ENCODE measurements at regions not wholly inside any gene's neighbourhood (a gene's known extent, or its start where the extent isn't known, plus 50 kb on each side); places are given as distances from the start of the nearest gene placed in this dataset.
"Not testable (repeated sequence)": the region's sequence is repeated elsewhere in the genome, so short reads cannot be mapped to it uniquely, and the experiment has no call there.

- not testable (repeated sequence) for H3K4me1 ChIP-seq, H3K27me3 ChIP-seq, H3K27ac ChIP-seq, H3K36me3 ChIP-seq, H3K4me3 ChIP-seq, DNase-seq, H3K9me3 ChIP-seq
Observed at GRCh38 chr5:176042020-176042658, 74.0 kb upstream of the THOC3 start.

DNA sequence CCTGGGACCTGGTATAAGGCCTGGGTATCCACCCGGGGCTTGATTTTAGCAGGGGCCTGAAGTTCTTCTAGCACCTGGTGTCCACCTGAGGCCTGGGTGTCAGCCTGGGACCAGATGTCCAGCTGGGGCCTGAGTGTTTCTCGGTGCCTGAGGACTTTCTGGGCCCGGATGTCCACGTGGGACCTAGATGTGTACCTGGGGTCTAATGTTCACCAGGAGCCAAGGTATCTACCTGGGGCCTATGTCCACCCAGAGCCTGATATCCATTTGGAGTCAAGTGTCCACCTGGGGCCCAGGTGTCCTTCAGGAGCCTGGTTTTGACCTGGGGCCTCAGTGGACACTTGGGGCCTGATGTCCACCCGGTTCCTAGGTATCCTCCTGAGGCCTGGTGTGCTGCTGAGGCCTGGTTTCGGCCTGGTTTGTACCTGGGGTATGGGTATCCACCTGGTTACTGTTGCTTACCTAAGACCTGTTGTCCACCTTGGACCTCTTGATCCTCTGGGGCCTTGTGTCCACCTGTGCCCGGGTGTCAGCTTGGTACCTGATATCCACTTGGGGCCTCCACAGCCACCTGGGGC lies 75.2 kb upstream of the THOC3 start:
- H3K4me3 ChIP-seq, H3K36me3 ChIP-seq, H3K9me3 ChIP-seq, H3K27me3 ChIP-seq, H3K27ac ChIP-seq, DNase-seq, H3K4me1 ChIP-seq: not testable (repeated sequence)

DNA sequence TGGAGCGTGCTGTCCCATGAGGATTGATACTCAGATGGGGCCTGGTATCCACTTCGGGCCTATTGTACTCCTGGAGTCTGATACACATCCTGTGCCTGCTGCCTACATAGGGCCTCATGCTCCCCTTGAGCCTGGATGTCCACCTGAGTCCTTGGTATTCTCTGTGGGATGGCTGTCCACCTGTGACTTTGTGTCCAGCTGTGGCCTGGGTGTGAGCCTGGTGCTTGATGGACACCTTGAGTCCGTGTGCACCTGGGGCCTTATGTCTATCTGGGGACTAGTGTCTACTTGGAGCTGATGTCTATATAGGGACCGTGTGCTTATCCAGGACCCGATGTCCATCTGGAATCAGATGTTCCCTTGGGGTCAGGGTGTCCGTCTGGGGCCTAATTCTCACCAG lies 75.9 kb upstream of the THOC3 start:
- not testable (repeated sequence) for H3K4me1 ChIP-seq, H3K9me3 ChIP-seq, H3K27ac ChIP-seq, H3K27me3 ChIP-seq, DNase-seq, H3K36me3 ChIP-seq, H3K4me3 ChIP-seq

DNA sequence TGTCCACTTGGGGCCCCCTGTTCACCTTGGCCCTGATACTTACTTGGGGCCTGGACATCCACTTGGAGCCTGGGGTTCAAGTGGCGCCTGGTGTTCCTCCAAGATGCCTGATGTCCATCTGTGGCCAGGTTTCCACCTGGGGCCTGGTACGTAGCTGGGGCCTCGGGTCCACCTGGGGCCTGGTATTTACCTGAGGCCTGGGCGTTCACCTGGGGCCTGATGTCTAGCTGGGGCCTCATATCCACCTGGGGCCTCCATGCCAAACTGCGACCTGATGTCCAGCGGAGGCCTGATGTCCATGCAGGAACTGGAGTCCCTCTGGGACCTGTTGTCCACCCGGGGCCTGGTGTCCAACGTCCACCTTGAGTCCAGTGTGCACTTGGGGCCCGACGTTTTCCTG lies 76.3 kb upstream of the THOC3 start:
- not testable (repeated sequence) for H3K9me3 ChIP-seq, H3K4me3 ChIP-seq, H3K4me1 ChIP-seq, H3K36me3 ChIP-seq, DNase-seq, H3K27ac ChIP-seq, H3K27me3 ChIP-seq

GRCh38 chr5:176045442-176045841 lies 77.3 kb upstream of the THOC3 start:
- not testable (repeated sequence) for H3K4me1 ChIP-seq, H3K9me3 ChIP-seq, DNase-seq, H3K27me3 ChIP-seq, H3K36me3 ChIP-seq, H3K4me3 ChIP-seq, H3K27ac ChIP-seq

- H3K27ac ChIP-seq, H3K27me3 ChIP-seq, H3K36me3 ChIP-seq, H3K4me1 ChIP-seq, DNase-seq, H3K9me3 ChIP-seq, H3K4me3 ChIP-seq: not testable (repeated sequence)
Observed at GRCh38 chr5:176048671-176049070, 80.6 kb upstream of the THOC3 start.

DNA sequence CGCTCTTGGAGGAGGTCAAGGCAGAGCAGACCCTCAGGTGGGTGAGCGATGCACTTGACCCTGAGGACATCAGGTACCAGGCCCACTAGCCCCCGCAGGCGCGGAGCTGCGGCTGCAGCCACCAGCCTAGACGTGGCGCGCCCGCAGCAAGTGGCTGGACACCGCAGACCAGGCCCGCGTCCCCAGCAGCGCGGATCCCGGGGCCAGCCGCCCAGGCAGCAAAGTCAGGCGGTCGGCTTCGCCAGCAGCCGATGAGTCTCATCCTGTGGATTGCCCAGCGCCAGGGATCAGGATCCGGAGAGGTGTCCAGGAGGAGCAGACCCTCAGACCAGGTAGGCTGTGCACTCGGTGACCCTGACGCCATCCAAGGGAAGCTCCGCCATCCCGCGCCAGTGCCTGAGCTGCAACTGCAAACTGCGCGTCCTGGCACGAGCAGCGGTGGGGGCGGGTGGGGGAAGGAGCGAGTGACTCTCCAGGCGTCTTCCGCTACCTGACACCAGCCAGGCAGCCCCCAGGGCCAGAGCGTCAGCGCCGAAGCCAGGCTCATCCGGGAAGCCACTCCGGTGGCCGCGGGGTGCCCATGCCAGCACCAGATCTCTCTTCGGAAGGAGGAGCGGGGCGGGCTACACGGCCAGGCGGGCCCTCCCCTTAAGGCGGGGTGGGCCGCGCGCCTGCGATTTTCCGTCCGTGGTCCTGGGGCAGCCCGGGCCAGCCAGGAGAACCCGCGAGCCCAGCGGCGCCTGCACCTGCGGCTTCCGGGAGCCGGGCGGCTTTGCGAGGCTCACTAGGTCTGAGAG lies 92.6 kb upstream of the THOC3 start:
- H3K27ac ChIP-seq, H3K36me3 ChIP-seq, H3K4me1 ChIP-seq, H3K27me3 ChIP-seq, H3K9me3 ChIP-seq, DNase-seq, H3K4me3 ChIP-seq: not testable (repeated sequence)

DNA sequence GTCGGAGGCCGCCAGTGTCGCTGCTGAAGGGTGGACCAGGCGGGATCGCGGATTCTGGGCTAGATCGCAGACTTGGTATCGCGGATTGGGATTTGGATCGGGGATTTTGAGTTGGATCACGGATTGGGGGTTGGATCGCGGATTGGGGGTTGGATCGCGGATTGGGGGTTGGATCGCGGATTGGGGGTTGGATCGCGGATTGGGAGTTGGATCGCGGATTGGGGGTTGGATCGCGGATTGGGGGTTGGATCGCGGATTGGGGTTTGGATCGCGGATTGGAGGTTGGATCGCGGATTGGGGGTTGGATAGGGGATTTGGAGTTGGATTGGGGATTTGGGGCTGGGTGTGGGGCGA lies 93.1 kb upstream of the THOC3 start:
- not testable (repeated sequence) for H3K27me3 ChIP-seq, H3K9me3 ChIP-seq, H3K27ac ChIP-seq, H3K4me3 ChIP-seq, DNase-seq, H3K36me3 ChIP-seq, H3K4me1 ChIP-seq

DNA sequence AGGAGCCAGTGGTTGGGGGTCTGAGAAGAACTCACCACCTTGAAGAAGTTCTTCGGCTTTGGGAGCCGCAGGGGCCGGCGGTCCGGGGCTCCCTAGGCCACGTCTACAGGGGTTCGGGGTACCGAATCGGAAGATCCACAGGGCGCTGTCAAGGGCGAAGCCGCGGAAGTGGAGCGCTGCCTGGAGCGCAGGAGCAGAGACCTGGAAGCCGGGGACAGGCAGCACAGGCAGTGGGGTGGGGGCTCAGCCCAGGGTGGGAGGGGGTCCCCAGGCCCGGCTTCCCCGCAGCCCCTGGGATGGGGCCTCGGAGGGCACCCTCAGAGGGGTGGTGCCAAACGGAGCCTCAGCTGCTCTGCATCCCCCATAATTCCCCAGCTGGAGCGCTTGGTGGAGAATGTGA lies 93.5 kb upstream of the THOC3 start:
- not testable (repeated sequence) for H3K36me3 ChIP-seq

DNA sequence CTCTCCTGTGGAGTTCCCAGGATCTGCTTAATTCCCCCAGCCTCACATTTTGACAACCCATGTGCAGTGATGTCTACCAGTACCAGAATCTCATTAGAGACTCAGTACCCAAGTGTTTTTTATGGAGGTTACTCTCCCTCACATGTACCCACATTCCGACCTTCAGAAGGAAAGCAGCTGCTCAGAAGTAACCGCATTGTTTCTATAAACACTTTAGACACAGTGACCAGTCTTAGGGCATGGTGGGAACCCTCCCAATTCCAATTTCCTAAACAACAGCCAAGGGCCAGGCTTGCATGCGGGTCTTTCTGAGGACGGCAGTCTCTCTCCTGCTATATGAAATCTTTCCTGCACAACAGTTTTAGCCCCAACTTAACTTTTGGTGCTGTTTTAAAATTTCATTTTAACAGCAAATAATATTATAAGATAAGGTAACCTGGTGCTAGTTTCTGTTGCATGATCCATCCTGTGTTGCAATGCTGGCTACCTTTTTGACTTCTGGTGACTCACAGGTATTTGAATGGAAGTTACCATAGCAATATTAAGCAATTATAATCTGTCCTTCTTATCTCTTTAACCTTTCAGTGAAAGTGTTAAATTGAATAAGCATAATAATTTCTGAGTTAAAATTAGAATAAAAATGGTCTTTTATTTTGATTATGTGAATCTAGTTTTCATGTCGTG lies 98.3 kb upstream of the THOC3 start:
- H3K27ac ChIP-seq, H3K36me3 ChIP-seq, H3K27me3 ChIP-seq, H3K9me3 ChIP-seq, H3K4me1 ChIP-seq, DNase-seq, H3K4me3 ChIP-seq: not testable (repeated sequence)

More for the DNA sequence above, 93.5 kb upstream of the THOC3 start:
- not testable (repeated sequence) for H3K27ac ChIP-seq, H3K4me1 ChIP-seq, DNase-seq, H3K4me3 ChIP-seq, H3K27me3 ChIP-seq, H3K9me3 ChIP-seq

DNA sequence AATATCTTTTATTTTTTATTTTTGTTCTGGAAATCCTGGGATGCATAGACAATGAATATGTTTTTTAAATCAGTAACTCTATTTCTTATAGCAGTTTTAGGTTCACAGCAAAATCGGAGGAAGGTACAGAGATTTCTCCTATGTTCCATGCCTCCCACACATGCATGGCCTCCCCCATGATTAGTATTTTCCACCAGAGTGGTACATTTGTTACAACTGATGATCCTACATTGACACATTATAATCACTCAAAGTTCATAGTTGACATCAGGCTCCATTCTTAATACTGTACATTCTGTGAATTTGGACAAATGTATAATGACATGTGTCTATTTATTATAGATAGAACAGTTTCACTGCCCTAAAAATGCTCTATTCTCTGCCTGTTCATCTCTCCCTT lies 99.0 kb upstream of the THOC3 start:
- H3K27me3 ChIP-seq, H3K36me3 ChIP-seq, H3K4me1 ChIP-seq, H3K9me3 ChIP-seq, DNase-seq, H3K27ac ChIP-seq, H3K4me3 ChIP-seq: not testable (repeated sequence)

DNA sequence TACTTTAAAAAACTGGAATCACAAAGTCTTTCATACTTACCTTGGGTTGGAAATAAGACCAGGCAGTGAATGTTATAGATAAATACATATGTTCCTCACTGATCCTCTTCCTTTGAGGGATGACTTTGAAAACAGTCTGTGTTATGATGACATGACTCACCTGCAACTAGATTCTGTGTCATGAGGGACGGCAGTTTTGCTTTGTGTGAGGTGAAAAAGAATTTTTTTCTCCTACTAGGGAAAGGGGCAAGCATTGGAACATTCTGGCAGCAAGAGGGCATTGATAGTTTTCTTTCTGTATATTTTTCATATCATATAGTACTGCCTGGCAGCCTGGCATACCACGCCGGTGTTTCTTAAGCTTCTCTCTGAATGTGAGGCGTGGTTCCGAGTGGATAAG lies 99.8 kb upstream of the THOC3 start:
- not testable (repeated sequence) for H3K36me3 ChIP-seq, H3K4me3 ChIP-seq, H3K27me3 ChIP-seq, DNase-seq, H3K9me3 ChIP-seq, H3K27ac ChIP-seq, H3K4me1 ChIP-seq

GRCh38 chr5:176073996-176074571 lies 106.0 kb upstream of the THOC3 start:
- not testable (repeated sequence) for DNase-seq

DNA sequence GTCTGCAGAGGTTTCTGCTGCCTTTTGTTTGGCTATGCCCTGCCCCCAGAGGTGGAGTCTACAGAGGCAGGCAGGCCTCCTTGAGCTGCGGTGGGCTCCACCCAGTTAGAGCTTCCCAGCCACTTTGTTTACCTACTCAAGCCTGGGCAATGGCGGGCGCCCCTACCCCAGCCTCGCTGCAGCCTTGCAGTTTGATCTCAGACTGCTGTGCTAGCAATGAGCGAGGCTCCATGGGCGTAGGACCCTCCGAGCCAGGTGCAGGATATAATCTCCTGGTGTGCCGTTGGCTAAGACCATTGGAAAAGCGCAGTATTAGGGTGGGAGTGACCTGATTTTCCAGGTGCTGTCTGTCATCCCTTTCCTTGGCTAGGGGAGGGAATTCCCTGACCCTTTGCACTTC lies 115.6 kb upstream of the THOC3 start:
- DNase-seq, H3K4me1 ChIP-seq, H3K27me3 ChIP-seq, H3K9me3 ChIP-seq, H3K4me3 ChIP-seq, H3K36me3 ChIP-seq, H3K27ac ChIP-seq: not testable (repeated sequence)

More at GRCh38 chr5:176073996-176074571, 106.0 kb upstream of the THOC3 start:
- H3K27ac ChIP-seq, H3K27me3 ChIP-seq, H3K9me3 ChIP-seq, H3K36me3 ChIP-seq, H3K4me1 ChIP-seq, H3K4me3 ChIP-seq: not testable (repeated sequence)

- not testable (repeated sequence) for H3K36me3 ChIP-seq, H3K27ac ChIP-seq, DNase-seq, H3K4me1 ChIP-seq, H3K4me3 ChIP-seq, H3K9me3 ChIP-seq, H3K27me3 ChIP-seq
Observed at GRCh38 chr5:176103083-176103482, 135.0 kb upstream of the THOC3 start.

Measured in Peyer's patch (tissue), 4 donors.